ENCODE measurements at regions not wholly inside any gene's neighbourhood (a gene's known extent, or its start where the extent isn't known, plus 50 kb on each side); places are given as distances from the start of the nearest gene placed in this dataset.

- Mint-ChIP-seq H3K4me1 (ENCODE audit: low read depth) (peaks cover 14% of the 10 kb centered on the region), H3K9me3 (ENCODE audit: low read depth) (no peaks in the 10 kb centered on the region), H3K36me3 (ENCODE audit: low read depth) (no peaks in the 10 kb centered on the region), H3K4me3 (ENCODE audit: unreplicated experiment) (no peak overlapping the region), H3K27me3 (ENCODE audit: low read depth) (no peaks in the 10 kb centered on the region), H3K27ac (ENCODE audit: unreplicated experiment) (peak overlapping the region; percentile 37)
- no peak for TF ChIP-seq CTCF (IDR thresholded peaks at IDR 0.05)
- DNase-seq (ENCODE audit: low spot score) = no peak
Measured at GRCh38 chr2:12636837-12637581, 79.7 kb upstream of the TRIB2 start.

- Mint-ChIP-seq H3K4me3 (ENCODE audit: unreplicated experiment) (no peak overlapping the region), H3K4me1 (ENCODE audit: low read depth) (peaks cover 14% of the 10 kb centered on the region), H3K27me3 (ENCODE audit: low read depth) (no peaks in the 10 kb centered on the region), H3K36me3 (ENCODE audit: low read depth) (no peaks in the 10 kb centered on the region), H3K9me3 (ENCODE audit: low read depth) (no peaks in the 10 kb centered on the region), H3K27ac (ENCODE audit: unreplicated experiment) (no peak overlapping the region)
- TF ChIP-seq CTCF (IDR thresholded peaks at IDR 0.05) = no peak
- no peak for DNase-seq (ENCODE audit: low spot score)
Measured at GRCh38 chr2:12637754-12638153, 79.0 kb upstream of the TRIB2 start.

- TF ChIP-seq CTCF (IDR thresholded peaks at IDR 0.05) = no peak
- Mint-ChIP-seq H3K27ac (ENCODE audit: unreplicated experiment) (no peak overlapping the region), H3K4me1 (ENCODE audit: low read depth) (peaks cover 10% of the 10 kb centered on the region), H3K4me3 (ENCODE audit: unreplicated experiment) (no peak overlapping the region), H3K9me3 (ENCODE audit: low read depth) (no peaks in the 10 kb centered on the region), H3K36me3 (ENCODE audit: low read depth) (no peaks in the 10 kb centered on the region), H3K27me3 (ENCODE audit: low read depth) (no peaks in the 10 kb centered on the region)
- DNase-seq (ENCODE audit: low spot score) = no peak
Measured at GRCh38 chr2:12641441-12641840, 75.3 kb upstream of the TRIB2 start.

- DNase-seq (ENCODE audit: low spot score) = no peak
- Mint-ChIP-seq H3K4me1 (ENCODE audit: low read depth) (peaks cover 1% of the 10 kb centered on the region), H3K9me3 (ENCODE audit: low read depth) (peaks cover 3% of the 10 kb centered on the region), H3K27ac (ENCODE audit: unreplicated experiment) (no peak overlapping the region), H3K36me3 (ENCODE audit: low read depth) (no peaks in the 10 kb centered on the region), H3K27me3 (ENCODE audit: low read depth) (no peaks in the 10 kb centered on the region), H3K4me3 (ENCODE audit: unreplicated experiment) (no peak overlapping the region)
- no peak for TF ChIP-seq CTCF (IDR thresholded peaks at IDR 0.05)
Measured at GRCh38 chr2:12642332-12642731, 74.4 kb upstream of the TRIB2 start.

GRCh38 chr2:12642859-12643258 lies 73.9 kb upstream of the TRIB2 start:
- no peaks in the 10 kb centered on the region for H3K27me3 Mint-ChIP-seq (ENCODE audit: low read depth)
- no peaks in the 10 kb centered on the region for H3K4me1 Mint-ChIP-seq (ENCODE audit: low read depth)
- peaks cover 3% of the 10 kb centered on the region for H3K9me3 Mint-ChIP-seq (ENCODE audit: low read depth)
- no peak for TF ChIP-seq CTCF (IDR thresholded peaks at IDR 0.05)
- H3K36me3 Mint-ChIP-seq (ENCODE audit: low read depth) = no peaks in the 10 kb centered on the region
- no peak for DNase-seq (ENCODE audit: low spot score)
- no peak overlapping the region for H3K4me3 Mint-ChIP-seq (ENCODE audit: unreplicated experiment)
- no peak overlapping the region for H3K27ac Mint-ChIP-seq (ENCODE audit: unreplicated experiment)

All from chondrocyte (in vitro differentiated cells).